Globus pallidus (tissue), 1 donor: ENCODE measurements at regions not wholly inside any gene's neighbourhood (a gene's known extent, or its start where the extent isn't known, plus 50 kb on each side); places are given as distances from the start of the nearest gene placed in this dataset.

Experiments
- DNase-seq: peaks from one replicate; pipeline ENCODE4 v3.0.0-alpha.2; 2015; ENCODE audit warnings: low spot score

DNA sequence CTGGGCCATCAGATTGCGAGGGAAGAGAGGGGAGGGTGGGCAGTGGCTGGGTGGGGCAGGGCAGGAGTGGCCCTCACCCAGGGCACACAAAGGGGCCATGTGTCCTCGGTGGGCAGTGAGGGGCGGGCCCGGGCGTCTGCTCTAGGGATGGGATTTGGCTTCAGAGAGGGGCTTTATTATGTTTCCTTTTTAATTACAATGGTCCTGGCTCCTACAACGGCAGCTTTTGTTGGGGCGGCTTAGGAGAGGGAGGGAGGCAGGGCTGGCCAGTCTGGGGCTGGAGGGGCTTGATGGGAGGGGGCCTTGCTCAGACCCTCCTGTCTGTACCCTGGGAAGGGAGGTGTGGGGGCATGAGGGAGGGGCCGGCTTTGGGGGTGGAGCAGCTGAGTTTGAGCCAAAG lies 102.8 kb upstream of the WNT4 start:
- no peak for DNase-seq

GRCh38 chr1:22246755-22247480 lies 104.0 kb upstream of the WNT4 start:
- no peak for DNase-seq

- DNase-seq, result no peak
These were observed 104.8 kb upstream of the WNT4 start for GRCh38 chr1:22247527-22248245.

DNA sequence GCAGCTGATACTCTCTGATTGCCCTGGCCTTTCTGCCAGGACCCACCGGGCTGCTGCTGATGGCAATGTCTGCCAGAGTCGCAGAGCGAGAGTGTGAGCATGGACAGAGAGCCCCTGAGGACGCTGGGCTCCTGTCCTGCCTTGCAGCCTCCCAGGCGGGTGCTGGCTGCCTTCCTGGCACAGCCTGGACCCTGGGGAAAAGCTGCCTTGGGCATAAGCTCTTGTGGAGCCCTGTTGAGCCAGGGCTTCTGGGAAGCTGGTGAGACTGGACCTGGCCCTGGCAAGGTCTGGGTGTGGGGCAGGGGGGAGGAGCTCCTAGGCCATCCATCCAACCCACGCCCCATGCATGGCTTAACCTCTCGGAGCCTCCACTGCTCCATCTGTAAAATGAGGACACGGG lies 105.8 kb upstream of the WNT4 start:
- DNase-seq, result peak; percentile 3

- DNase-seq, result no peak
These were observed 107.2 kb upstream of the WNT4 start for GRCh38 chr1:22249928-22250680.

GRCh38 chr1:22250724-22251123 lies 107.8 kb upstream of the WNT4 start:
- no peak for DNase-seq

DNA sequence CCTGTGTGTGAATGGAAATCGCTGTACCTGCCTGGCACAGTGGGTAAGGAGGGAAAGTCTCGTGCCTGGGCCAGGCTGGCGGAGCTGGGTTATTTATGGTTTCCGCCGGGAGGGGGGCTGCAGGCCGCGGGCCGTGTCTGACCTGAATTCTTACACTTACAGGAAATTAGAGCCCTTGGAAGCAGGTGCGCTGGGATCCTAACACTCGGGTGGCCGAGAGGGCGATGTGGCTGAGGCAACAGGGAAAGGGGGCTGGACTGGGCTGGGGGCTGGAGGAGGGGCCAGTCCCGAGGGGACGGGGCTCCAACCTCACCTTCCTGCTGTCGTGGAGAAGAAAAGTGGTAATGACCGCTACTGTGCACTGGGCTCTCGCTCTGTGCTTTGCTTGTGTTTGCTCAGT lies 109.4 kb upstream of the WNT4 start:
- DNase-seq, result no peak

DNA sequence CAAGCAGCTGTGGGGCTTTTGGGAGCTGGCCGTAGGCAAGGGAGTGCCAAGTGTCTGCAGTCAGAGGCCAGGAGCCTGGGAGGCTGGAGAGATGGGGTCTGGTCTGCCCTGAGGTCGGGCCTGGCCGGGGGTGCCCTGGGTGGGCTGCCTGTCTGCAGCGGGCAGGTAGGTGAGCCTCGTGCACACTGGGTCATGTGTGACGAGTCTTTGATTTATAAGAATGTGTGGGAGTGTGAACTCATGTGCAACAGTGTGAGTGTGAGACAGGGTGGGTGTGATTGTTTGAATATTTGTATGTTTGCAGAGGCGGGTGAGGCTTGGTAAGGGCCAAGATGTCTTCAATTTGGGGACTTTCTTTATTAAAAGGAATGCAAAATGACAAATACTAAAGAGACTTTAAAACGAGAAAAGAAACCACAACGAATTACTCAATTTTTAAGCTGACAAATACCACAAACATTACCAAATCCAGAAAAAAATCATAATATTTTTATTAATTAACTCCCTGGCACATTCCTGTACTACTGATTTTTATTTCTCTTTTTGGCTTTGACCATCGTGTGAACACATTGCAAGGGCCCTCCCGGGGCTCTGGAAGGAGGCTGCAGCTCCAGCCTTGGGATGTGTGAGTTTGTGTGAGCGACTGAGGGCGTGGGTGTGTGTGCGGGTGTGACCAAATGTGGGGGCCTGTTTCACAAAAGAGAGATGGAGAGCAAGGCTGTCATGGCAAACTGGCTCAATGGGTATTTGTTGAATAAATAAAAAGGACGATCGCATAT lies 110.3 kb upstream of the WNT4 start:
- no peak for DNase-seq

GRCh38 chr1:22254756-22255155 lies 111.9 kb upstream of the WNT4 start:
- no peak for DNase-seq

DNA sequence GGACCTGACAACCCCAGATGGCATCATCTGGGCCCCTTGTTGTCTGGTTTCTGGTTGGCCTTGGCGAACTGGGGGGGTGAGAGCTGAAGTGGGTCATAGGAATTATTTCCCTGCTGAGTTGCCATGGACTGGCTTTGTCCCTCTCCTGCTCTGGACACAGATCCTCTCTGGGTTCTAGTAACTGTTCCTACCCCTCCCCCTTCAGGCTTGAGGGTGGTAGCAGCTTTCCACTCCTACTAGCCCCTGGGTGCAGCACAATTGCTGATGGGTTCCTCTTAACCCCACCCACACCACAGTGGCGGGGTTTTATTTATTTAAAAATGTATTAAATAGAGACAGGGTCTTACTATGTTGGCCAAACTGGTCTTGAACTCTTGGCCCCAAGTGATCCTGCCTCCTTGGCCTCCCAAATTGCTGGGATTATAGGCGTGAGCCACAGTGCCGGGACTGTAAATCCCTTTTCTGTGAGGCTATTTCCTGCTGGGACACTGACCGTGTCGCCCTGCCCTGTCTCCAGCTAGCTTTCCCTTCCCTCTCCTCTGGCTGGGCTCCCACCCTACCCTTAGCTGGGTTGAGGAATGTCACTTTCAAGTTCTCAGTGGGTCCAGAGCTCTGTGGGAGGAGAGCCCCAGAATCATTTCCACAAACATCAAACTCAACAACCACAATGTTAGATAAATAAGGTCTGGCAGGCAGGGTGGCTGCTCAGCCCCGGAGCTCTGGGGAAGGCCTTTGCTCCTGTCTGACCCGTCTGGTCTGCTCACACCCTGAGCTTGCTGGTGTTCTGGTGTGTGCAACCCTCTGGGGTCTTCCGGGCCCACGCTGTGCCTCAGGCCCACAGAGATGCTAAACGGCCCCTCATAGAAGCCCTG lies 112.7 kb upstream of the WNT4 start:
- DNase-seq, result no peak

DNA sequence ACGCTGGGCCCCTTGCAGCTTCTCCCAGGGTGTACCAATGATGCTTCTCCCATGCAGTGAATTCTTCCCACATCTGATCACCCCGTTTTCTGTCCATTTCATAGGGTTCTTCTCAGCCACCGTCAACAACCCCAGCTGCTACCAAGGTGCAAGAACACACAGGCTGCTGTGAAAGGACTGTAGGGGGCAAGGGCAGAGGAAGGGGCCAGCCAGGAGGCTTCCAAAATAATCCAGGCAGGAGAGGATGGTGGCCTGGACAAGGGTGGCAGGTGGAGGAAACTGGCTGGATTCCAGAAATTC lies 113.3 kb upstream of the WNT4 start:
- DNase-seq, result no peak

DNA sequence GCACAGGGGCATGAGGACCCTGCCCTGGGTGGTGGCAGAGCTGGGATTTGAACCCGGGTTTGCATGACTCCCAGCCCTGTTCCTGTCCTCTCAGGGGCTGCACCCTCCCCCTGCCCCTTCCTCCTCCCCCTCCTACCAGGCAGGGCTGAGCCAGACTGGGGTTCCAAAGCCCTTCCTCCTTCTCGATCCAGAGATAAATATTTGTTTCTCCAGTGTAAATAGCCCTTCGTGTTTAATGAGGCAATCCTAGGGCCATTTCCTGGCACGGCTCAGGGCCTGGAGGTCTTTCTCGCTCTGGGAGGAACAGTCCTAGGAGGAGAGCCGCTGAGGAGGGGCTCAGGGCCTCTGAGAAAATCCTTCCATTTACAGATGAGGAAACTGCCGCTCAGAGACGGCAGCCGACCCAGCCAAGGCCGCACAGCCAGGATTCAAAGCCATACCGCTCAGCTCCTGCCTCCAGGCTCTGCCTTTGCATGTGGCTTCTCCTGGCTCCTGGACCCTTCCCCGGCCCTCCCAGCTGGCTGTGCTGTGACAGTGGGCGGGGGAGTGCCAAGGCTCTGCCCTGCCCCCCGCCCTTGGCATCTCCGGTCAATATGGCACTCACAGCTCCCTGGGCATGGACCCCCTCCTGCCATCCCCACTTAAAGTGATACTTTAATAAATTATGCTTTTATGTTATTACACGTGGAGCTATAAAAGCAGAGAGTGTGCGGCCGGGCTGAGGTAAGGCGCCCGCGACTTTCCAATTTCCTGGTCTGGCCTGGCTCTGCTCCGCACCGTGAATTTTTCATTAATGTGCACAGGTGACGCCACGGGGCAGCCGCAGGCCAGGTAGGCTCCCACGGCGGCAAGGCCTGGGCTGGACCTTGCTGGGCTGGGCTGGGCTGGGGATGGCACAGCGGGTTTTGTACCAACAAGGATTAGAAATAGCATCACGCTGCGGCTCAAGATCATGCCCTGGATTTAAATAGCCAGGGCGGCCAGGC lies 114.7 kb upstream of the WNT4 start:
- no peak for DNase-seq

- DNase-seq, result no peak
These were observed 115.8 kb upstream of the WNT4 start for GRCh38 chr1:22258698-22259097.

DNA sequence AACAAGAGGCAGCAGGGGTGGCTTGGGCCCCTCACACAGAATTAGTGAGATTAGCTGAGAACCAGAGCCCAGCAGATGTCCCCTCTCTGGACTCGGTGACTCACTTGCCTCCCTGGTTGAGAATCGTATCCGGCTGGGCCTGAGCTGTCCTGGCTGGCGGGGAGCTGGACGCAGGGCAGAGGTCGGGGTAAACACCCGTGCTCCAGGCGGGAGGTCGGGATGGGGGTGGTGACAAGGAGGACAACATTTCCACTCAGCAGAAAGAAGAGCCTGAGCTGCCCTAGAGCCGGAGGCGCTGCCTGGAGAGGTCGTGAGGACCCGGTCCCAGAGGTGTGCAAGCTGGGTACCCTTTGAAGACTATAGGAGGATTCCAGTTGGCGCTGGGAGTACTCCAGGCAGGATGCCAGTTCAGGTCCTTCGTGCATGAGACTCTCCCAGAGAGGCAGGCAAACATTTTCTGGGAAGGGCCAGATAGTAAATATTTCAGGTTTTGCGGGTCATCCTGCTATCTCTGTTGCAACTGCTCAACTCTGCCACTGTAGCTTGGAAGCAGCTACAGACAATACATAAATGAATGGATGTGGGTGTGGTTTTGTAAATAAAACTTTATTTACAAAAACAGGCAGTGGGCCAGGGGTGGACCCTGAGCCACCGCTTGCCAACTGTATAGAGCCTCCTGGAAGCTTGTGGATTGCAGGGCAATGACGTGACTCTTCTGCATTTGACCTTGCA lies 116.8 kb upstream of the WNT4 start:
- DNase-seq, result no peak

- DNase-seq, result no peak
These were observed 118.0 kb upstream of the WNT4 start for GRCh38 chr1:22260860-22261432.

GRCh38 chr1:22261580-22261979 lies 118.7 kb upstream of the WNT4 start:
- DNase-seq, result no peak

- DNase-seq, result no peak
These were observed 119.7 kb upstream of the WNT4 start for GRCh38 chr1:22262583-22262982.

GRCh38 chr1:22263359-22263758 lies 120.5 kb upstream of the WNT4 start:
- no peak for DNase-seq
